ENCODE measurements at regions not wholly inside any gene's neighbourhood (a gene's known extent, or its start where the extent isn't known, plus 50 kb on each side); places are given as distances from the start of the nearest gene placed in this dataset.

GRCh38 chr2:41899189-41899588, 148.6 kb upstream of the PKDCC start:
- H3K27ac ChIP-seq (ENCODE audit: control insufficient read depth, insufficient read depth), result no peak overlapping the region
- CTCF ChIA-PET, result interaction anchor here (0.6 to 1.1 kb wide), 2 partner anchors 10 to 28 kb away, joined by 3 to 4 read pairs; no protein-coding TSS in a partner anchor

More at GRCh38 chr2:41899189-41899588, 148.6 kb upstream of the PKDCC start:
- H3K4me1 ChIP-seq (ENCODE audit: control insufficient read depth, insufficient read depth, low read length), result peaks cover 6% of the 10 kb centered on the region
- H3K4me3 ChIP-seq, result no peak overlapping the region
- H3K9me3 ChIP-seq (replicated peaks; ENCODE audit: control insufficient read depth, insufficient read depth, low read length), result no peaks in the 10 kb centered on the region
- no peaks in the 10 kb centered on the region for H4K20me1 ChIP-seq (ENCODE audit: control insufficient read depth, insufficient read depth)
- H3K4me2 ChIP-seq (ENCODE audit: control insufficient read depth, insufficient read depth), result no peak overlapping the region
- RAD21 ChIA-PET (ENCODE audit: unreplicated experiment), result no interaction called here
- FAIRE-seq, result no peak
- DNase-seq (ENCODE audit: low read depth, low spot score), result no peak
- H3K27me3 ChIP-seq (replicated peaks in 1 of 2; ENCODE audit: control insufficient read depth in 2 of 2, insufficient read depth in 2 of 2, low read length in 1 of 2), result no peaks in the 10 kb centered on the region; a peak in 1 of 4 replicates
- intact Hi-C loops (cut with micrococcal nuclease; ENCODE audit: unreplicated experiment), result no loop called here
- WGBS (ENCODE audit: insufficient coverage, insufficient replicate concordance, low lambda C conversion rate, missing lambda C conversion rate), result 100% methylated on average over 2 of the region's 2 CpGs
- TF ChIP-seq NFIC (IDR thresholded peaks at IDR 0.05; ENCODE audit: low read depth, low read length), result no peak
- TF ChIP-seq SMAD5 (IDR thresholded peaks at IDR 0.05; ENCODE audit: low read depth), result no peak
- TF ChIP-seq ATF7 (IDR thresholded peaks at IDR 0.05; ENCODE audit: low read depth), result no peak
- no peak for TF ChIP-seq SMAD1 (IDR thresholded peaks at IDR 0.05; ENCODE audit: low read depth, partially characterized antibody)
- no peak for TF ChIP-seq CEBPZ (IDR thresholded peaks at IDR 0.05; ENCODE audit: low read depth, low read length)
- no peak for TF ChIP-seq REST (IDR thresholded peaks at IDR 0.05; ENCODE audit: low read depth, low read length)
- no peak for TF ChIP-seq SPI1 (IDR thresholded peaks at IDR 0.05; ENCODE audit: borderline replicate concordance, insufficient read depth, low read depth, low read length)
- TF ChIP-seq NR2F1 (conservative IDR thresholded peaks at IDR 0.05), result no peak
- TF ChIP-seq SREBF2 (IDR thresholded peaks at IDR 0.05; ENCODE audit: low read length), result no peak
- no peak for TF ChIP-seq CBFB (IDR thresholded peaks at IDR 0.05; ENCODE audit: low read depth)
- no peak for TF ChIP-seq BACH1 (IDR thresholded peaks at IDR 0.05; ENCODE audit: borderline replicate concordance)
- TF ChIP-seq MEF2B (IDR thresholded peaks at IDR 0.05; ENCODE audit: partially characterized antibody, poor library complexity, severe bottlenecking), result no peak
- no peak for TF ChIP-seq SMARCA5 (IDR thresholded peaks at IDR 0.05)
- no peak for TF ChIP-seq ZNF274 (IDR thresholded peaks at IDR 0.05; ENCODE audit: insufficient read depth, insufficient read length)
- TF ChIP-seq SP1 (IDR thresholded peaks at IDR 0.05; ENCODE audit: low read depth, low read length), result no peak
- TF ChIP-seq TCF3 (IDR thresholded peaks at IDR 0.05; ENCODE audit: borderline replicate concordance, insufficient read depth, low read depth, low read length), result no peak
- no peak for TF ChIP-seq KDM1A (IDR thresholded peaks at IDR 0.05; ENCODE audit: borderline replicate concordance)
- TF ChIP-seq CHD4 (IDR thresholded peaks at IDR 0.05), result no peak
- no peak for TF ChIP-seq RELB (IDR thresholded peaks at IDR 0.05; ENCODE audit: low read depth)
- H3K36me3 ChIP-seq (ENCODE audit: control insufficient read depth in 2 of 2, insufficient read depth in 2 of 2, low read length in 1 of 2), result no peaks in the 10 kb centered on the region
- SMC1A ChIA-PET (ENCODE audit: uncharacterized antibody, unreplicated experiment), result interaction anchor here (0.6 to 1.1 kb wide), 3 partner anchors 31 to 188 kb away, joined by 3 read pairs; no protein-coding TSS in a partner anchor
- H3K9ac ChIP-seq (ENCODE audit: control insufficient read depth, insufficient read depth, low read length), result no peak overlapping the region
- BruUV-seq (replicated peaks), result no TSS peak
- H3K79me2 ChIP-seq (ENCODE audit: control insufficient read depth, insufficient read depth, low read length), result no peaks in the 10 kb centered on the region
- no peak for ATAC-seq
- POLR2A ChIA-PET, result no interaction called here
- in situ Hi-C loops (cut with MboI), result no loop called here
- H2AFZ ChIP-seq (ENCODE audit: control insufficient read depth, low read depth, low read length), result no peak overlapping the region

Measured in GM12878 (cell line).